ENCODE measurements at regions not wholly inside any gene's neighbourhood (a gene's known extent, or its start where the extent isn't known, plus 50 kb on each side); places are given as distances from the start of the nearest gene placed in this dataset.
"Not testable (repeated sequence)": the region's sequence is repeated elsewhere in the genome, so short reads cannot be mapped to it uniquely, and the experiment has no call there.

GRCh38 chr11:44387825-44388224, 77.9 kb upstream of the ALX4 start:
- no peak overlapping the region for H3K27ac ChIP-seq (ENCODE audit: low read depth, low read length)
- H3K9ac ChIP-seq (ENCODE audit: low read depth, low read length), result no peak overlapping the region
- peaks cover 20% of the 10 kb centered on the region for H3K4me1 ChIP-seq (ENCODE audit: insufficient read depth, low read length)
- H3K27me3 ChIP-seq (ENCODE audit: insufficient read depth, low read length), result no peaks in the 10 kb centered on the region
- peaks cover 8% of the 10 kb centered on the region; the same call in 1 of the 2 replicates for H3K9me3 ChIP-seq (ENCODE audit: insufficient read depth, low read depth, low read length)
- no peaks in the 10 kb centered on the region for H3K36me3 ChIP-seq (ENCODE audit: insufficient read depth, low read length)
- H3K4me3 ChIP-seq (ENCODE audit: low read length), result no peak overlapping the region
- WGBS, result 90% methylated on average over 3 of the region's 3 CpGs

- Histone ChIP-seq H3K4me3 (ENCODE audit: low read length) (peak overlapping the region; percentile 37), H3K36me3 (ENCODE audit: insufficient read depth, low read length) (no peaks in the 10 kb centered on the region), H3K27ac (ENCODE audit: low read depth, low read length) (no peak overlapping the region), H3K9ac (ENCODE audit: low read depth, low read length) (peak overlapping the region; percentile 11; the same call in 1 of the 2 replicates), H3K27me3 (ENCODE audit: insufficient read depth, low read length) (no peaks in the 10 kb centered on the region), H3K4me1 (ENCODE audit: insufficient read depth, low read length) (peaks cover 20% of the 10 kb centered on the region), H3K9me3 (ENCODE audit: insufficient read depth, low read depth, low read length) (peaks cover 8% of the 10 kb centered on the region; the same call in 1 of the 2 replicates)
- 40% methylated on average over 9 of the region's 10 CpGs for WGBS
These were observed 79.1 kb upstream of the ALX4 start for GRCh38 chr11:44388828-44389657.

- Histone ChIP-seq H3K27ac (ENCODE audit: low read depth, low read length) (no peak overlapping the region), H3K4me1 (ENCODE audit: insufficient read depth, low read length) (peaks cover 20% of the 10 kb centered on the region), H3K27me3 (ENCODE audit: insufficient read depth, low read length) (no peaks in the 10 kb centered on the region), H3K9ac (ENCODE audit: low read depth, low read length) (no peak overlapping the region), H3K9me3 (ENCODE audit: insufficient read depth, low read depth, low read length) (peaks cover 8% of the 10 kb centered on the region; the same call in 1 of the 2 replicates), H3K4me3 (ENCODE audit: low read length) (no peak overlapping the region), H3K36me3 (ENCODE audit: insufficient read depth, low read length) (no peaks in the 10 kb centered on the region)
- WGBS, result 100% methylated on average over 3 of the region's 3 CpGs
These were observed 80.1 kb upstream of the ALX4 start for GRCh38 chr11:44389963-44390605.

- H3K36me3 ChIP-seq (ENCODE audit: insufficient read depth, low read length); H3K4me3 ChIP-seq (ENCODE audit: low read length); H3K9ac ChIP-seq (ENCODE audit: low read depth, low read length); H3K27me3 ChIP-seq (ENCODE audit: insufficient read depth, low read length); H3K9me3 ChIP-seq (ENCODE audit: insufficient read depth, low read depth, low read length); H3K27ac ChIP-seq (ENCODE audit: low read depth, low read length): not testable (repeated sequence)
- 82% methylated on average over 3 of the region's 3 CpGs for WGBS
- peaks cover 20% of the 10 kb centered on the region for H3K4me1 ChIP-seq (ENCODE audit: insufficient read depth, low read length)
These were observed 81.1 kb upstream of the ALX4 start for GRCh38 chr11:44391004-44391403.

GRCh38 chr11:44396746-44397145, 86.8 kb upstream of the ALX4 start:
- not testable (repeated sequence) for H3K27ac ChIP-seq (ENCODE audit: low read depth, low read length); H3K9me3 ChIP-seq (ENCODE audit: insufficient read depth, low read depth, low read length); H3K27me3 ChIP-seq (ENCODE audit: insufficient read depth, low read length); H3K36me3 ChIP-seq (ENCODE audit: insufficient read depth, low read length); H3K9ac ChIP-seq (ENCODE audit: low read depth, low read length); H3K4me1 ChIP-seq (ENCODE audit: insufficient read depth, low read length); H3K4me3 ChIP-seq (ENCODE audit: low read length)
- WGBS, result 87% methylated on average over 10 of the region's 10 CpGs

GRCh38 chr11:44397586-44398178, 87.7 kb upstream of the ALX4 start:
- no peak overlapping the region for H3K27ac ChIP-seq (ENCODE audit: low read depth, low read length)
- 96% methylated on average over 7 of the region's 7 CpGs for WGBS

GRCh38 chr11:44398266-44399030, 88.5 kb upstream of the ALX4 start:
- Histone ChIP-seq H3K9ac (ENCODE audit: low read depth, low read length) (no peak overlapping the region), H3K4me1 (ENCODE audit: insufficient read depth, low read length) (no peaks in the 10 kb centered on the region), H3K27ac (ENCODE audit: low read depth, low read length) (no peak overlapping the region), H3K4me3 (ENCODE audit: low read length) (no peak overlapping the region), H3K36me3 (ENCODE audit: insufficient read depth, low read length) (no peaks in the 10 kb centered on the region), H3K9me3 (ENCODE audit: insufficient read depth, low read depth, low read length) (no peaks in the 10 kb centered on the region), H3K27me3 (ENCODE audit: insufficient read depth, low read length) (no peaks in the 10 kb centered on the region)
- WGBS, result 89% methylated on average over 14 of the region's 15 CpGs

More at GRCh38 chr11:44397586-44398178, 87.7 kb upstream of the ALX4 start:
- Histone ChIP-seq H3K9me3 (ENCODE audit: insufficient read depth, low read depth, low read length) (no peaks in the 10 kb centered on the region), H3K4me1 (ENCODE audit: insufficient read depth, low read length) (no peaks in the 10 kb centered on the region), H3K9ac (ENCODE audit: low read depth, low read length) (no peak overlapping the region), H3K36me3 (ENCODE audit: insufficient read depth, low read length) (no peaks in the 10 kb centered on the region), H3K27me3 (ENCODE audit: insufficient read depth, low read length) (no peaks in the 10 kb centered on the region), H3K4me3 (ENCODE audit: low read length) (no peak overlapping the region)

- Histone ChIP-seq H3K4me1 (ENCODE audit: insufficient read depth, low read length) (no peaks in the 10 kb centered on the region), H3K4me3 (ENCODE audit: low read length) (no peak overlapping the region), H3K27me3 (ENCODE audit: insufficient read depth, low read length) (no peaks in the 10 kb centered on the region), H3K36me3 (ENCODE audit: insufficient read depth, low read length) (no peaks in the 10 kb centered on the region), H3K9me3 (ENCODE audit: insufficient read depth, low read depth, low read length) (no peaks in the 10 kb centered on the region), H3K9ac (ENCODE audit: low read depth, low read length) (no peak overlapping the region), H3K27ac (ENCODE audit: low read depth, low read length) (no peak overlapping the region)
- WGBS, result 69% methylated on average over 2 of the region's 2 CpGs
These were observed 90.0 kb upstream of the ALX4 start for GRCh38 chr11:44399968-44400367.

- no peaks in the 10 kb centered on the region for H3K27me3 ChIP-seq (ENCODE audit: insufficient read depth, low read length)
- H3K9ac ChIP-seq (ENCODE audit: low read depth, low read length), result no peak overlapping the region
- H3K27ac ChIP-seq (ENCODE audit: low read depth, low read length), result no peak overlapping the region
- H3K4me3 ChIP-seq (ENCODE audit: low read length), result no peak overlapping the region
- WGBS, result 96% methylated on average over 5 of the region's 5 CpGs
- no peaks in the 10 kb centered on the region for H3K4me1 ChIP-seq (ENCODE audit: insufficient read depth, low read length)
- H3K36me3 ChIP-seq (ENCODE audit: insufficient read depth, low read length), result no peaks in the 10 kb centered on the region
- H3K9me3 ChIP-seq (ENCODE audit: insufficient read depth, low read depth, low read length), result no peaks in the 10 kb centered on the region
These were observed 90.5 kb upstream of the ALX4 start for GRCh38 chr11:44400431-44400830.

- no peak overlapping the region for H3K9ac ChIP-seq (ENCODE audit: low read depth, low read length)
- H3K4me3 ChIP-seq (ENCODE audit: low read length), result no peak overlapping the region
- no peaks in the 10 kb centered on the region for H3K27me3 ChIP-seq (ENCODE audit: insufficient read depth, low read length)
- H3K36me3 ChIP-seq (ENCODE audit: insufficient read depth, low read length), result no peaks in the 10 kb centered on the region
- no peaks in the 10 kb centered on the region for H3K9me3 ChIP-seq (ENCODE audit: insufficient read depth, low read depth, low read length)
- WGBS, result 80% methylated on average over 11 of the region's 12 CpGs
- no peaks in the 10 kb centered on the region for H3K4me1 ChIP-seq (ENCODE audit: insufficient read depth, low read length)
- H3K27ac ChIP-seq (ENCODE audit: low read depth, low read length), result no peak overlapping the region
These were observed 92.6 kb upstream of the ALX4 start for GRCh38 chr11:44402466-44403075.
